Breast epithelium (tissue), 3 donors: ENCODE measurements at regions not wholly inside any gene's neighbourhood (a gene's known extent, or its start where the extent isn't known, plus 50 kb on each side); places are given as distances from the start of the nearest gene placed in this dataset.

ENCODE experiments used
- CTCF ChIP-seq, 3 donors: fragments of 450-650 bp; IDR thresholded peaks; one replicate each; pipeline ENCODE4 v1.5.1; 2016 to 2017; ENCODE audit warnings: antibody characterized with exemption in 3 of 3, mild to moderate bottlenecking in 3 of 3, moderate library complexity in 3 of 3
- POLR2A ChIP-seq: fragments of 450-650 bp; IDR thresholded peaks from one replicate; pipeline ENCODE4 v1.6.1; 2016; ENCODE audit warnings: antibody characterized with exemption, mild to moderate bottlenecking, moderate library complexity
- POLR2AphosphoS5 ChIP-seq, 3 donors: sonication (generic); formaldehyde crosslinking; IDR thresholded peaks; one replicate each; pipeline ENCODE4 v1.6.1; 2017; ENCODE audit warnings: antibody characterized with exemption in 3 of 3

DNA sequence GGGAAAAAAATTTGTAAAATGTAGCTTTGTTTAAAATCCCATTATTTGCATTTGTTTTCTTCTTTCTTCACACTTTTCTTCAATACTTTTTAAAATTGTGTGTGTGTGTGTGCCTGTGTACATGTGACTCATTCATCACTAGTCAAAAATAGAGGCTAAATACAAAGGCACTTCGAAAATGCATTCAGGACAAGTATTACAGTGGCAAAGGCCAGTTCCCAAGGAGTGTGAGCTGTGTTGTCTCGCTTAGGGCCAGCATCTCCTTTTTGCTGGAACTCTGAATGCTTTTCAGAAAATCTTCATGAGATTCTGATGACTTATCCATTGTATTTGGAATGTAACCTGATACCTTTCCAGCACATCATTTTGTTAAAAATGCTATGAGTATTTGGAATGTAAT, 288.5 kb upstream of the CNR1 start:
- no peak for TF ChIP-seq CTCF (IDR thresholded peaks at IDR 0.05)
- TF ChIP-seq POLR2A: no peak
- no peak for TF ChIP-seq POLR2AphosphoS5 (IDR thresholded peaks at IDR 0.05)
